ENCODE measurements at regions not wholly inside any gene's neighbourhood (a gene's known extent, or its start where the extent isn't known, plus 50 kb on each side); places are given as distances from the start of the nearest gene placed in this dataset.

GRCh38 chr12:98341732-98342131 is 173.7 kb upstream of the TMPO start:
- no peak for DNase-seq
- no peaks in the 10 kb centered on the region for H3K9me3 ChIP-seq
- 57 to 67% (median 65%) methylated on average over 3 of the region's 3 CpGs for WGBS, 5 donors
- no peaks in the 10 kb centered on the region for H3K36me3 ChIP-seq
- no peak overlapping the region for H3K4me3 ChIP-seq
- intact Hi-C loops (cut with DNase I; ENCODE audit: low total_unique reads): no loop called here
- peaks cover 0 to 4% (median 4%) of the 10 kb centered on the region in 3 donors for H3K27me3 ChIP-seq
- no peaks in the 10 kb centered on the region for H3K4me1 ChIP-seq
- no peak overlapping the region for H3K27ac ChIP-seq
- TF ChIP-seq EP300 (IDR thresholded peaks at IDR 0.05) (no peak), POLR2A (IDR thresholded peaks at IDR 0.05) (no peak), CTCF (IDR thresholded peaks at IDR 0.05) (no peak), POLR2AphosphoS5 (IDR thresholded peaks at IDR 0.05) (no peak)

GRCh38 chr12:98343002-98343567 is 172.3 kb upstream of the TMPO start:
- no peaks in the 10 kb centered on the region for H3K4me1 ChIP-seq
- no peak for TF ChIP-seq EP300 (IDR thresholded peaks at IDR 0.05)
- no peak for TF ChIP-seq POLR2A (IDR thresholded peaks at IDR 0.05)
- no peak for TF ChIP-seq CTCF (IDR thresholded peaks at IDR 0.05)
- no peak for TF ChIP-seq POLR2AphosphoS5 (IDR thresholded peaks at IDR 0.05)
- no peak overlapping the region for H3K27ac ChIP-seq
- H3K27me3 ChIP-seq: peaks cover 0 to 1% (median 0%) of the 10 kb centered on the region in 3 donors
- H3K36me3 ChIP-seq: no peaks in the 10 kb centered on the region
- WGBS, 5 donors: 65 to 85% (median 82%) methylated on average over 4 of the region's 4 CpGs
- no peaks in the 10 kb centered on the region for H3K9me3 ChIP-seq
- DNase-seq: no peak
- no peak overlapping the region for H3K4me3 ChIP-seq
- intact Hi-C loops (cut with DNase I; ENCODE audit: low total_unique reads): no loop called here

- H3K27me3 ChIP-seq: no peaks in the 10 kb centered on the region
- no peak overlapping the region for H3K27ac ChIP-seq
- H3K9me3 ChIP-seq: no peaks in the 10 kb centered on the region
- intact Hi-C loops (cut with DNase I; ENCODE audit: low total_unique reads): no loop called here
- no peak overlapping the region for H3K4me3 ChIP-seq
- TF ChIP-seq CTCF (IDR thresholded peaks at IDR 0.05) (no peak), POLR2AphosphoS5 (IDR thresholded peaks at IDR 0.05) (no peak), POLR2A (IDR thresholded peaks at IDR 0.05) (no peak), EP300 (IDR thresholded peaks at IDR 0.05) (no peak)
- WGBS, 5 donors: 53 to 63% (median 60%) methylated on average over 8 of the region's 8 CpGs
- no peak for DNase-seq
- H3K36me3 ChIP-seq: no peaks in the 10 kb centered on the region
- no peaks in the 10 kb centered on the region for H3K4me1 ChIP-seq
Observed at GRCh38 chr12:98344046-98344930, 171.1 kb upstream of the TMPO start.

- H3K4me3 ChIP-seq: no peak overlapping the region
- no peaks in the 10 kb centered on the region for H3K36me3 ChIP-seq
- no peaks in the 10 kb centered on the region for H3K4me1 ChIP-seq
- intact Hi-C loops (cut with DNase I; ENCODE audit: low total_unique reads): no loop called here
- TF ChIP-seq POLR2A (IDR thresholded peaks at IDR 0.05) (no peak), CTCF (IDR thresholded peaks at IDR 0.05) (no peak), POLR2AphosphoS5 (IDR thresholded peaks at IDR 0.05) (no peak), EP300 (IDR thresholded peaks at IDR 0.05) (no peak)
- 78 to 86% (median 80%) methylated on average over 6 of the region's 6 CpGs for WGBS, 5 donors
- no peaks in the 10 kb centered on the region for H3K9me3 ChIP-seq
- no peaks in the 10 kb centered on the region for H3K27me3 ChIP-seq
- no peak overlapping the region for H3K27ac ChIP-seq
- no peak for DNase-seq
Observed at GRCh38 chr12:98345308-98345876, 170.0 kb upstream of the TMPO start.

Data from stomach (tissue), 8 donors.